GM18498 (cell line): ENCODE measurements at regions not wholly inside any gene's neighbourhood (a gene's known extent, or its start where the extent isn't known, plus 50 kb on each side); places are given as distances from the start of the nearest gene placed in this dataset.
"Not testable (repeated sequence)": the region's sequence is repeated elsewhere in the genome, so short reads cannot be mapped to it uniquely, and the experiment has no call there.

Source experiments
- ATAC-seq: cut with Tn5 transposase; IDR thresholded peaks from one replicate; pipeline ENCODE4 v1.9.1; 2021; ENCODE audit warnings: mild to moderate bottlenecking, moderate library complexity; ENCODE audit not compliant: unreplicated experiment

GRCh38 chr2:132271794-132272193 is 110.0 kb upstream of the ANKRD30BL start:
- not testable (repeated sequence) for ATAC-seq

- no peak for ATAC-seq
These were observed 111.0 kb upstream of the ANKRD30BL start for GRCh38 chr2:132272713-132273112.

- ATAC-seq = not testable (repeated sequence)
These were observed 111.8 kb upstream of the ANKRD30BL start for GRCh38 chr2:132273585-132273984.

GRCh38 chr2:132274000-132274399 is 112.2 kb upstream of the ANKRD30BL start:
- ATAC-seq = no peak

GRCh38 chr2:132275396-132275795 is 113.6 kb upstream of the ANKRD30BL start:
- no peak for ATAC-seq

GRCh38 chr2:132276571-132276981 is 114.8 kb upstream of the ANKRD30BL start:
- ATAC-seq = no peak

- no peak for ATAC-seq
These were observed 116.5 kb upstream of the ANKRD30BL start for GRCh38 chr2:132278267-132278666.

GRCh38 chr2:132279344-132279743 is 117.6 kb upstream of the ANKRD30BL start:
- no peak for ATAC-seq

- no peak for ATAC-seq
These were observed 118.3 kb upstream of the ANKRD30BL start for GRCh38 chr2:132279930-132280615.

- ATAC-seq = no peak
These were observed 119.2 kb upstream of the ANKRD30BL start for GRCh38 chr2:132280912-132281311.

- not testable (repeated sequence) for ATAC-seq
These were observed 120.4 kb upstream of the ANKRD30BL start for GRCh38 chr2:132282104-132282503.

- no peak for ATAC-seq
These were observed 121.2 kb upstream of the ANKRD30BL start for GRCh38 chr2:132282911-132283310.

- not testable (repeated sequence) for ATAC-seq
These were observed 124.6 kb upstream of the ANKRD30BL start for GRCh38 chr2:132286289-132286911.

GRCh38 chr2:132287910-132288309 is 126.2 kb upstream of the ANKRD30BL start:
- ATAC-seq = not testable (repeated sequence)

- not testable (repeated sequence) for ATAC-seq
These were observed 127.4 kb upstream of the ANKRD30BL start for GRCh38 chr2:132289138-132289537.

- ATAC-seq = not testable (repeated sequence)
These were observed 126.8 kb upstream of the GPR39 start for GRCh38 chr2:132289812-132290211.

GRCh38 chr2:132300592-132301378 is 115.8 kb upstream of the GPR39 start:
- ATAC-seq = peak; percentile 47

- not testable (repeated sequence) for ATAC-seq
These were observed 111.8 kb upstream of the GPR39 start for GRCh38 chr2:132304661-132305380.

- ATAC-seq = not testable (repeated sequence)
These were observed 108.9 kb upstream of the GPR39 start for GRCh38 chr2:132307613-132308198.

GRCh38 chr2:132309203-132309602 is 107.4 kb upstream of the GPR39 start:
- ATAC-seq = not testable (repeated sequence)

- ATAC-seq = not testable (repeated sequence)
These were observed 101.1 kb upstream of the GPR39 start for GRCh38 chr2:132315546-132315945.
